ENCODE measurements at regions not wholly inside any gene's neighbourhood (a gene's known extent, or its start where the extent isn't known, plus 50 kb on each side); places are given as distances from the start of the nearest gene placed in this dataset.

- DNase-seq (ENCODE audit: low read depth) = no peak
These were observed 199.6 kb upstream of the IL12A start for GRCh38 chr3:159789017-159789416.

GRCh38 chr3:159789742-159790635 lies 198.6 kb upstream of the IL12A start:
- no peak for DNase-seq (ENCODE audit: low read depth)

- DNase-seq (ENCODE audit: low read depth) = no peak
These were observed 197.3 kb upstream of the IL12A start for GRCh38 chr3:159791336-159791735.

- DNase-seq (ENCODE audit: low read depth) = no peak
These were observed 196.6 kb upstream of the IL12A start for GRCh38 chr3:159792070-159792469.

- no peak for DNase-seq (ENCODE audit: low read depth)
These were observed 193.6 kb upstream of the IL12A start for GRCh38 chr3:159795042-159795441.

GRCh38 chr3:159795681-159796175 lies 192.9 kb upstream of the IL12A start:
- no peak for DNase-seq (ENCODE audit: low read depth)

- DNase-seq (ENCODE audit: low read depth) = no peak
These were observed 192.4 kb upstream of the IL12A start for GRCh38 chr3:159796226-159796625.

GRCh38 chr3:159796744-159797143 lies 191.9 kb upstream of the IL12A start:
- no peak for DNase-seq (ENCODE audit: low read depth)

GRCh38 chr3:159797771-159798170 lies 190.9 kb upstream of the IL12A start:
- DNase-seq (ENCODE audit: low read depth) = no peak

GRCh38 chr3:159798951-159799350 lies 189.7 kb upstream of the IL12A start:
- DNase-seq (ENCODE audit: low read depth) = no peak

GRCh38 chr3:159800434-159801155 lies 188.0 kb upstream of the IL12A start:
- no peak for DNase-seq (ENCODE audit: low read depth)

- no peak for DNase-seq (ENCODE audit: low read depth)
These were observed 185.8 kb upstream of the IL12A start for GRCh38 chr3:159802864-159803263.

GRCh38 chr3:159803459-159803858 lies 185.2 kb upstream of the IL12A start:
- DNase-seq (ENCODE audit: low read depth) = no peak

- DNase-seq (ENCODE audit: low read depth) = peak; percentile 14
These were observed 183.8 kb upstream of the IL12A start for GRCh38 chr3:159804726-159805410.

- DNase-seq (ENCODE audit: low read depth) = no peak
These were observed 183.2 kb upstream of the IL12A start for GRCh38 chr3:159805411-159805772.

- no peak for DNase-seq (ENCODE audit: low read depth)
These were observed 182.2 kb upstream of the IL12A start for GRCh38 chr3:159806412-159806811.

- DNase-seq (ENCODE audit: low read depth) = no peak
These were observed 181.2 kb upstream of the IL12A start for GRCh38 chr3:159807137-159808040.

- no peak for DNase-seq (ENCODE audit: low read depth)
These were observed 174.7 kb upstream of the IL12A start for GRCh38 chr3:159813822-159814531.

GRCh38 chr3:159816512-159816911 lies 172.1 kb upstream of the IL12A start:
- DNase-seq (ENCODE audit: low read depth) = no peak

GRCh38 chr3:159817126-159817525 lies 171.5 kb upstream of the IL12A start:
- DNase-seq (ENCODE audit: low read depth) = no peak

GRCh38 chr3:159817571-159817970 lies 171.1 kb upstream of the IL12A start:
- DNase-seq (ENCODE audit: low read depth) = no peak

Data from activated T-cell treated with anti-CD3 and anti-CD28 coated beads for 24 hours (primary cell).